GM10266 (cell line): ENCODE measurements at regions not wholly inside any gene's neighbourhood (a gene's known extent, or its start where the extent isn't known, plus 50 kb on each side); places are given as distances from the start of the nearest gene placed in this dataset.

Experiments used
- DNase-seq: peaks from one replicate; pipeline ENCODE4 v3.0.0; 2012; ENCODE audit errors: extremely low spot score
- TF ChIP-seq, protein P1 (sequence below): IDR thresholded peaks from 2 replicates; pipeline ENCODE4 v1.5.1; 2012; ENCODE audit warnings: mild to moderate bottlenecking, low read depth; ENCODE audit not compliant: control insufficient read depth, insufficient read depth; ENCODE audit errors: missing control alignments

DNA sequence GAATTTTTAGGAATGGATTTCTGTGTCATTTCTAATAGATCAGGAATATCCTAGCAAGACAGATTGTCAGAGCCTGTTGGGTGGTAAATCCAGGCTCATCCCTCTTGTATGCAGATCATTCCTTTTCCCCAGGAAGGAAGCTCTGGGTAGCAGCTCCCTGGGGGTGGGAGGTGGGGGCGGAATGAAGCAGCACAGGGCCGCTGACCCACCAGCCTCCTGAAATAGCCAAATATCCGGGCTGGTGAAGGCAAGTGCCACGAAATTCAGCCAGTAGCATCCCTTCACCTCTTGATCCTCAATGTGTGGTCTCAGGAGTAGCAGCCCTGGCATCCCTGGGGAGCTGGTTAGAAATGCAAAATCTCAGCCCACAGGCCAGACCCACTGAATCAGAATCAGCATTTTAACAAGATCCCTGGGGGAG lies 256.9 kb downstream of the LRFN2 start:
- no peak for DNase-seq
- TF ChIP-seq, protein P1, sequence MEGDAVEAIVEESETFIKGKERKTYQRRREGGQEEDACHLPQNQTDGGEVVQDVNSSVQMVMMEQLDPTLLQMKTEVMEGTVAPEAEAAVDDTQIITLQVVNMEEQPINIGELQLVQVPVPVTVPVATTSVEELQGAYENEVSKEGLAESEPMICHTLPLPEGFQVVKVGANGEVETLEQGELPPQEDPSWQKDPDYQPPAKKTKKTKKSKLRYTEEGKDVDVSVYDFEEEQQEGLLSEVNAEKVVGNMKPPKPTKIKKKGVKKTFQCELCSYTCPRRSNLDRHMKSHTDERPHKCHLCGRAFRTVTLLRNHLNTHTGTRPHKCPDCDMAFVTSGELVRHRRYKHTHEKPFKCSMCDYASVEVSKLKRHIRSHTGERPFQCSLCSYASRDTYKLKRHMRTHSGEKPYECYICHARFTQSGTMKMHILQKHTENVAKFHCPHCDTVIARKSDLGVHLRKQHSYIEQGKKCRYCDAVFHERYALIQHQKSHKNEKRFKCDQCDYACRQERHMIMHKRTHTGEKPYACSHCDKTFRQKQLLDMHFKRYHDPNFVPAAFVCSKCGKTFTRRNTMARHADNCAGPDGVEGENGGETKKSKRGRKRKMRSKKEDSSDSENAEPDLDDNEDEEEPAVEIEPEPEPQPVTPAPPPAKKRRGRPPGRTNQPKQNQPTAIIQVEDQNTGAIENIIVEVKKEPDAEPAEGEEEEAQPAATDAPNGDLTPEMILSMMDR = no peak

DNA sequence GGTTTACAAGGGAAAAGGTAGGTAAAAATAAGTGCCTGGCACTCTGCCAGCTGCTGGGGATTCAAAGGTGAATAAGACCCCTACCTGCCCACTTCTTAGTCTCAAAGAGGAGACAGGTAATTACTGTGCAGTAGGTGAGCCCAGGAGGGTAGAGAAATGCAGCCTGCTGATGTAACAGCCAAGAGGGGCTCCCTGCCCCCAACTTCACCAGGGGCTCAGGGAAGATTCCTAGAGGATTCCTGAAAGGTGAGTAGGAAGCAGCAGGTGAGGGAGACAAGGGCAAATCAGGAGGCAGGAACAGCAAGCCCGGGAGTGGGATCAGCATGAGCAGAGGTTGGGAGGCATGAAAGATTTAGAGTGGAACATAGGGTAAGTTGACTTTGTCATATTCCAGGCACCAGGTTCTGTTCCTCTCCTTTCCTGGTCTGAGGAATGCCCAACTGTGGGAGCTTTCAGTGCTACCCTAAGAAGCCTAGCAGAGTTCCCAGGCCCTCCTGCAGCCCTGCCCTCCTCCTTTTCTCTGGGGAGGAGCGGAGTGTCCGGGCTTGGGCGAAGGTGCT lies 258.1 kb downstream of the LRFN2 start:
- no peak for DNase-seq
- TF ChIP-seq, protein P1 = no peak

DNA sequence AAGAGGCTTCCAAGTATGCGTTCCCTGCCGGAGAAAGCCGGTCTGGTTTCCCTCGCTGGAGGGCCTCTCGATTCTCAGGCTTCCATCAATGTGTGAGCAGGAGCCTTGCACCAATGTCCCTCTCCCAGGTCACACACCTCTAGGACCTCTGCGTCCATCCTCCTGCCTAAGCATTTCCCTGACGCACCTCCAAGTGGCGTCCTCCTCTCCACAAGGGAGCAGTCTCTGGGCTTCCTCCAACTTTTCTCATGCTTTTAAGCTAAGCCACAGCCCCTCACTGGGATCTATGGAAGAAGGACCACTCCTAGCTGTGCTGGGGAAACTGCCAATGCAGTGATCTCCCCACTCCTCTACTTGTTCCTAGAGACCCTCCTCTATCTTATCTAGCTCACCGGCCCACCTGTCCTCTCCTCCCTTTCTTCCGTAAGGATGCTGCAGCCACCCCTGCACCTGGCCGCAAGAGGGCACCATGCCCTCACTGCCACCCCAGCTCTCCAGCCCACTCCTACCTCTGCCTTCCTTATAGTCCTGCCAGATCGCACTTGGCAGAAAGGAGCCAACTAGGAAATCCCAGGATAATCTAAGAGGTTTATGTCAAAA lies 258.7 kb downstream of the LRFN2 start:
- no peak for DNase-seq
- TF ChIP-seq, protein P1 = peak; percentile 50

DNA sequence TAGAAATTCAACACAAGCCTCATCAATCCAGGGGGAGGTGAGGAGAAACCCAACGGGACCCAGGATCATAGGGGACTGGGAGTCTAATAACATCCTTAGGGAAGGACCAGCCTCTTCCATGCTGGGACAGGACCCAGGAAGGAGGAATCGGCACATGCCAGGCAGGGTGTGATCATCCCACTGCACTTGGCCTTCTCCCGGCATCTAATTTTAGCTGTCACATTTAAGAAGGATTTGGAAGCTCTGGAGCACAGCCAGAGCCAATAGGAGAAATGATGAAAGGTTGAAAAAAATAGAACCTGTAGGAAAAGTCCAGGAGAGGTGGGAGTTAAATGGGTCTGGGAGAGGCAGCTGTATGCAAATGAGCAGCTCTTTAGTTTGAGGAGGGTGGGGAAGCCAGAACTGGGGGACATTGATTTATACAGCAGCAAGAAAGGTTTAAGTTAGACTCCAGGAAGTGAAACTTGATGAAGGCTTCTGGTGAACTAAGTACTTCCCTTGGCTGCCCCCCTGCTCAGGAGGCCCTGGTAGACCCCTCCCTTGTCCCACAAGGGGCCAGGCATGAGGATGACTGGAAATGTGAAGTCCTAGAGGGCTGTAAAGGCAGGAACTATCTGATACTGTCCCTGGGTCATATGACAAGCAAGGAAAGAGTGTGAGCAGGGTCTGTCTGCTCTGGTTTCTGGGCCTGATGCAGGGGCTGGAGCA lies 260.3 kb downstream of the LRFN2 start:
- no peak for DNase-seq
- TF ChIP-seq, protein P1 = no peak

DNA sequence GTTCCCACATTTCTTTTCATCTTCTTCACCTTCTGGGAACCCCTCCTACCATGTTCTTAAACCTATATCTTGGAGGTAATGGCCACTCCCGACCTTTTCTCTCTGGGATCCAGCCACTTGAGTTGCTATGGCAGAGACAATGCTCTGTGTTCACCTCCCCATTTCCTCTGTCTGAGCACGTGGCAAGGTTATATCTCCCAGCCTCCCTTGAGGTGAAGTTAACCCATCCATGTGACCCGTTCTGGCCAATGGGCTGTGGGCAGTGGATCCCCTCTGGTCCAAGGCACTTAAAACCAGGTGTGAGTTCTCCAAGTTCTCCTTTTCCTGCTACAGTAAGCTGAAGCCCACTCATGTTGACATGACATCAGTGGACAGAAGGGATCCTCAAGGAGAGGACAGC lies 261.4 kb downstream of the LRFN2 start:
- TF ChIP-seq, protein P1 = no peak
- no peak for DNase-seq

DNA sequence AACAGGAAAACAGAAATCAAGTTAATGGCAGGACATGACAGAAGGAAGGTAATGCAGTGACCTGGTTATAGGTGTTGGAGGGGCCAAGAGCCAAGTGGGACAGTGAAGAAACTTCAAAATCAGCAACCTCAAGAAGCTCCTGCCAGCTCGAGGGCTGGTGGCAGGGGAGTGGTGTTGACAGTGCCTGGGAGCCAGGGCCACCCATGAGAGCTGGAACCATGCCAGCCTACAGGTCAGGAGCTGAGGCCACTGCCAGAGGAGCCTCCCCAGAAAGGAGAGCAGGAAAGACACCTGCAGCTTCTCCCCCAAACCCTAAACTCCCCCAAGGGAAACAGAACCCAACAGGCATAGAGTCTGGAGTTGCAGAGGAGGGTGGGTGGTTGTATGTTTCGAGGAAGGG lies 262.1 kb downstream of the LRFN2 start:
- DNase-seq = no peak
- TF ChIP-seq, protein P1 = no peak
